Hematopoietic multipotent progenitor cell treated with erythropoietin and hydrocortisone succinate and interleukin-3 and kit ligand, for 8 days (in vitro differentiated cells): ENCODE measurements at regions not wholly inside any gene's neighbourhood (a gene's known extent, or its start where the extent isn't known, plus 50 kb on each side); places are given as distances from the start of the nearest gene placed in this dataset.
"Not testable (repeated sequence)": the region's sequence is repeated elsewhere in the genome, so short reads cannot be mapped to it uniquely, and the experiment has no call there.

Source experiments
- DNase-seq: peaks from one replicate; pipeline ENCODE4 v3.0.0-alpha.2; 2015

DNA sequence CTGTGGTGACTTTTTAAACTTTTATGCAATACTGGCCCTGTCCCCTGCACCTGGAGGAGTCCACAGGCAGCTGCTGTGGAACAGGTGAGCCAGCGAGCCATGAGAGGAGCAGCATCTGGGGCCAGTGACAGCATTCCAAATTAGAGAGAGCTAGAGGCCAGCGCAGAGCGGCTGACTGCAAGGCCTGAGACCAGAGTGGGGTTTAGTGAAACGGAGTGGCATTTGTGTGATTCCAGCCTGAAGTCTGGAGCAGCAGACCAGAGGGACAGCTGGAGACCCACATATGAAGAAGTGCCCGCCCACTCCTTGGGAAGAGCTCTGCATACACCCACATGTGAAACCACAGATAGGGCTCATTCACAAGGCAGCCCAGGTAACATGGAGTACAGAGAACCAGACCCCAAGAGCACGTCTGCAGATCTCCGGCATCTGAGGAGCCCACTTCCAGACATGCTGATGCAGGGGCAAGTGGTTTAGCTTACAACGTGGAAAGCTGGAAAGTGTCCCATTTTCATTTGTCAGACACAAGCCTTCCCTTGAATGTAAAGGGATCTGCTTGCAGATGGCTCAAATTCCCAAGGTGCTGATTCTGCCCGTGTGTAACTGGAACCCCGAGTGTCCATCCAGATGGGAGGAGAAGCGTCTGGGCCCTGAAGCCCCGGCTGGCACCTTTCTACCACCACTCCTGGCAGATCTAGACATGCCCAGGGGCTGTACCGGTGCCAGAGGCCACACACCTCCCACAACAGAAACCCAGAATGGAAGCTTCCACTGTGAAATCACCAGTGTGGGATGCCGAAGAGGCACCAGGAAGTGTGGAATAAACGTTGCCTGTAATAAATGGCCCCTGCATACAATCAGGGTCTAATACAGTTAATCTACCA is 256.0 kb upstream of the TCERG1L start:
- DNase-seq, result no peak

DNA sequence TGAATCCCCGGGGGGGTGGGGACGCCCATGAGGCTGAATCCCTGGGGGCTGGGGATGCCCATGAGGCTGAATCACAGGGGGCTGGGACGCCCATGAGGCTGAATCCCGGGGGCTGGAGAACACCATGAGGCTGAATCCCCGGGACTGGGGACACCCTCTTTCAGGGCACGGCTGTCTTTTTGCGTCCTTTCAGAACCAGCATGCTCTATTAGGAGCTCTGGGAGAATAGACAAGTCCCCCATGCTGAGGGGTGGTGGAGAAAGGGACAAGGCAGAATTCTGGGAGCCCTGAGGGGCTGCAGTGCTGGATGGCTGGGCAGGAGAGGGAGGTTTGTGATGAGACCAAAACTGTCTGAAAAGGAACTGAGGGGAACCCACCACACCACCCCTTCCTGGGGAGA is 257.3 kb upstream of the TCERG1L start:
- no peak for DNase-seq

DNA sequence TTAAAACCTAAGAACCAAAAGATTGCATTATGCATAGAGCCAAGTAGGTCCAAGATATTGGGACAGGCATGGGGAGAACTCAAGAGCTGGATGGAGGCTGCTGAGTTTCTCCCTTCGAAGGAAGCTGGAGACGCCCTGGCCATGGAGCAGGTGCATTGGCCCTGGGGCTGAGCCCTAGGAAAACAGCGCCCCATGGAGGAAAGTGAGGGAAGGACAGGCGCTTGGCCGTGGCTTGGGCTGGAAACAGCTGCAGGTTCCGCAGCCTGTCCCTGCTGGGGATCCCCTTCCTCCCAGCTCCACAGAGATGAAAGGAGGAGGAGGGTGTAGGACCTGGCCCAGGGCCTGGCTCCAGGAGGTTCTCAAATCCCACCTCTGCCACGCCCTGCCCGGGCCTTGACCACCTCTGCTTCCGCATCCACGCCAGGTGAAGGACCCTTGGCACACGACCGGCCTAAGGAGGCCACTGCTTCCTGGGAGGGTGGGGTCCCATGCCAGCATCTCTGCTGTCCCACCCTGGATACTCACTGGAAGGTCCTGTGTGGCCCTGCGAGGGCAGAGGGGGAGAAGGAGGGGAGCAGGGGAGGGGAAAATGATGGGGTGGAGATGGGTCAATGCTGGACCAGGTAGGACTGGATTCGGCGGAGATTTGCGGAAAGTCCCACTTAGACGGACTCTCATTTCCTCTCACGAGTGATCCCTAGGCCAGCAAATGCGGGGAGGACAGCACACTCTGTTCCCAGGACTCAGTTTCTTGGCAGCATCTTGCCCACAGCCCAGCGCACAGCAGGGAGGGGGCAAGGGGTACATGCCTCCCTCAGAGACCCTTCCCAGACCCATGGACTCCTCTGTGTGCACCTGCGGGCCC is 258.6 kb upstream of the TCERG1L start:
- no peak for DNase-seq

DNA sequence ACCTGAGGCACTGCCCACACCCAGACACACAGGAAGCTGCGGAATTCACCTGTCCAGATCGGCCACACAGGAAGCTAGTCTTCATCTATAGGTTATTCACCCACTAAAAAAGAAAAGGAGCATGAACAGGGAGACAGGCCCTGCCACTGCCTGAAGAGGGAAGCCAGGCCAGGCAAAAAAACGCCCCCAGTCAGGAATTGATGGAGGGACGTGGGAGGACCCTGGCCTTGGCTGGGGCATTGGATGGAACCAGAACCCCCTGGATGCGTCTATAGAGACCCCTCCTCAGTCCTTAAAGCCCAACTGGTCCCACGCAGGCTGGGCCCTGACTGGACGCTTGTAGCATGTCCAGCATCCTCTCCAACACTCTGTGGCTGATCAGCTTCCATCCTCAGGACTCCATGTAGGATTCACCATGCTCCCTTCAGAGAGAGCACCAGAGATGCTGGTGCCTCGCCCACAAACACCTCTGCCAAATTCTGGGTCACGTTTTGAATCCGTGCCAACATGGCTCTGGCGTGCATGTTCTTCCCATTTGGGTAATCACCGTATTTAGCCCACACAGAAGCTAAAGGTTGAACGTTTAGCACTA is 259.3 kb upstream of the TCERG1L start:
- DNase-seq, result no peak

DNA sequence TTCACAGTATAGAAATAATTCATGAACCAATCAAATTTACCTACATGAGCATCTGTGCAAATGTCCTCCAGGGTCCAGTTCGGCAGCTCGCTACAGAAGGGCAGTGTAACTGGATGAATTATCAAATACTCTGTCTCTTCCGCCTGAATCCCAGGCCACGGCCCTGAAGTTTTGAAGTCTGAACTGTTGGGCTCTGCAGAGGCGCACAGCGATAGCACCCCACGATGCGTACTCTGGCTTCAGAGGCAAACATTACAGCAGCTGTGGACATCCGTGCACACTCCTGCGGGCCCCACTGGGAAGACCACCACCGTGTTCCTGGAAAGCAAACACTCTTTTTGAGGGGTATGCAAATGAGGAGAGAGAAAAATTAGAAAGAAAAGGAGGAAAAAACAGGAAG is 259.8 kb upstream of the TCERG1L start:
- no peak for DNase-seq

DNA sequence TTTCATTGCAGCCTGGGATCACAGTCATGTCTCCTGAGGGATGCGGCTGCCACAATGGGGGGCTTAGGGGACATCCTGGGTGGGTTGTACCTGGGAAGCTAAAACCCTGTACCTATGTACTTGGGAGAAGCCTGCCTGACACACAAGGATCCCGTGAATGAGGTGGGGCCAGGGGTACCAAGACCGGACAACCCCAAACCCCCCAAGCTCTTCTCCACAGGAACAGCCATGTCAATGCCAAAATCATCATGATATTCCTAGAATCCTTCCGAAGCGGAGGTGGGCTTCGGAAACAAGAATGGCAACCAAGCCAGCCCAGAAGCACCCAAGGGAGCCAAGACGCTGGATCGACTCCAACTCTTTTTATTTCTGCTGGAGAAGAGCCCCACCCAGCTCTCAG is 260.3 kb upstream of the TCERG1L start:
- DNase-seq, result no peak

DNA sequence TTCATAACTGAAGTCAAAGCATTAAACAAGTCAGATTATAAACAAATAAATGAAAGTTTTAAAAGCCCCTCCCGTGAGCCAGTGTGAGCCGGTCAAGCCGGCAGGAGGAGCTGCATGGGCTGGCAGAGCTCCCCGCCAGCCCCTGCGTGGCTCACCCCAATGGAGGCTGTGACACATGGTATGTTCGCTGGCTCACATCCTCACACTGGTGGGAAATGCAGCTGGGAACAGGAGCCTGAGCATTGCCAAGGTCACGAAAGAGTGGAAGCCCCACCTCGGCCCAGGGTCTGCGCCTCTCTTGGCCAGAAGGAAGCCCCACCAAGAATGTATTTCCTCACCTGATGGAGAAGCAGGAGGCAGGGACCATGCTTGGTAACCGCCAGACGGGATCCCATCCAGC is 261.7 kb upstream of the TCERG1L start:
- no peak for DNase-seq

DNA sequence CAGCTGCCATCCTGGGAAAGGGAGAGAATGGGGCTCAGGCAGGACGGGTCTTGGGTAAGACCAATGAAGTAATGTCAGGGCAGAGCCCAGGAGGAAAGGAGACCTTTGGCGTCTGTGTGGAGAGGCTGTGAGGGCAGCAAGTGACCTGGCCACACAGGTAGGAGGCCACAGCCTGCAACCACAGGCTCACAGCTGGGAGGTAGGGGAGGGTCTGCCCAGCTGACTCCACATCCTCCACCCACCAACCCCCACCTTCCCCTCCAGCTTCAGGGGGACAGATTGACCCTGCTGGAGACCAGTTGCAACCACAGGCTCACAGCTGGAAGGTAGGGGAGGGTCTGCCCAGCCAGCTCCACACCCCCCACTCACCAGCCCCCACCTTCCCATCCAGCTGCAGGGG is 262.2 kb upstream of the TCERG1L start:
- no peak for DNase-seq

DNA sequence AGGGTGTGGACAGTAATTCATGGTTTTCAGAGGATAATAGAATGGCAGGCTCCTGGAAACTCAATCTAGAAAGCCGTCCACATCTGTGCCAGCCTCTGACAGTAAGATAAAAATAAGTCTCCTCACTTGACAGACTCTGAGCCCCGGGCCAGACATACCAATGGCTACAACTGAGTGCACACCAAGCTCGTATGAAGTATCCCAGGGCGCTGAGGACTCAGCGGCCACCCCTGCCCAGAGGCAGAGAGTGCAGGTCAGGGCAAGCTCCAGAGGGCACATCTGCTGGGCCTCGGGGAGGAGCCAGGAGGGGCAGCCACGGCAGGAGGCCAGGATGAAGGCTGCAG is 262.8 kb upstream of the TCERG1L start:
- no peak for DNase-seq

DNA sequence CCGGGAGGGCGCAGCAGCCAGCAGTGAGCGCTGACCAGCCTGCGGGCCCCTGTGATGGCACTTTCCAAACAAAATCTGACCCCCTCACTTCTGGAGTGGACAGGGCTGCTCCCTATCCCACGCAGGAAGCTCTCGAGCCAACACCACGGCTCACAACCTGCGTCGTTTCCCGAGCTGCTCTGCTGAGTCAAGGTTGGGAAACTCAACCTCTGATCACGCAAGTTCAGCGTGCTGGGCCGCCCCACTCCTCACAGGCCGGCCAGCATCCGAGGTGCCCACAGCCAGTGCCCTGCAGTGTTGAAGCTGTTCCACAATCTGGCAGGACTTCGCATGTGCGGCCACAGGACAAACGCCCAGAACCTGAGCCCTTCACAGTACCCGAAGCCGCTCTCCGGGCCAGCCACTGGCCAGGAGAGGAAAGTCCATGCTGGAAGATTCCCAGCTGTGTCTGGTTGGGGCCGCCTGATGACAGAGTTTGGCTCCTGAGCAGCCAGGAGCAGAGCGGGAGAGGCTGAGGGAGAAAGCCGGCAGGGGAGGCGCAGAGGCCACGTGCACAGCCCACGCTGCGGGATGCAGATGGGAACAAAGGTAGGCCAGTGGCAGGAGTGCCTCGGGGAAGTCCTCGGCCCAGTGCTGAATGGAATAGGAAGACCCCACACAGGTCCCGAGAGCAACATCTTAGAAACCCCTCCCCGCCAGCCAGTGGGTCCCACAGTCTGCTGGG is 263.3 kb upstream of the TCERG1L start:
- DNase-seq, result no peak

DNA sequence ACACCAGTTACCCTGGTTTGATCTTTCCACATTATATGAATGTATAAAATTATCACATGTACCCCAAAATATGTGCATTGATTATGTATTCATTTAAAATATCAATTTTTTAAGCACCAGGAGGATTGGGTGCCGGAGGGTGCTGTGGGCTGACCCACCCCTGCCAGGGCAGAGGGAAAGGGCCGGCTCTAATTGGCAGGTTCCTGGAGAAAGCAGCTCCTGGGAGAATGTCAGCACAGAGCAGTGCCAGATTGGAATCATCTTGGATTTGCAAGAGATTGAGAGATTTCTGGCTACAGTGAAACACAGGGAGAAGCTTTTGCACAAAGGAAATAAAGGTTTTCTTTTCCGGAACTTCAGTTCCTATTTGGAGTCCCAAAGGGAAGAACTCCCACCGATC is 264.4 kb upstream of the TCERG1L start:
- no peak for DNase-seq

DNA sequence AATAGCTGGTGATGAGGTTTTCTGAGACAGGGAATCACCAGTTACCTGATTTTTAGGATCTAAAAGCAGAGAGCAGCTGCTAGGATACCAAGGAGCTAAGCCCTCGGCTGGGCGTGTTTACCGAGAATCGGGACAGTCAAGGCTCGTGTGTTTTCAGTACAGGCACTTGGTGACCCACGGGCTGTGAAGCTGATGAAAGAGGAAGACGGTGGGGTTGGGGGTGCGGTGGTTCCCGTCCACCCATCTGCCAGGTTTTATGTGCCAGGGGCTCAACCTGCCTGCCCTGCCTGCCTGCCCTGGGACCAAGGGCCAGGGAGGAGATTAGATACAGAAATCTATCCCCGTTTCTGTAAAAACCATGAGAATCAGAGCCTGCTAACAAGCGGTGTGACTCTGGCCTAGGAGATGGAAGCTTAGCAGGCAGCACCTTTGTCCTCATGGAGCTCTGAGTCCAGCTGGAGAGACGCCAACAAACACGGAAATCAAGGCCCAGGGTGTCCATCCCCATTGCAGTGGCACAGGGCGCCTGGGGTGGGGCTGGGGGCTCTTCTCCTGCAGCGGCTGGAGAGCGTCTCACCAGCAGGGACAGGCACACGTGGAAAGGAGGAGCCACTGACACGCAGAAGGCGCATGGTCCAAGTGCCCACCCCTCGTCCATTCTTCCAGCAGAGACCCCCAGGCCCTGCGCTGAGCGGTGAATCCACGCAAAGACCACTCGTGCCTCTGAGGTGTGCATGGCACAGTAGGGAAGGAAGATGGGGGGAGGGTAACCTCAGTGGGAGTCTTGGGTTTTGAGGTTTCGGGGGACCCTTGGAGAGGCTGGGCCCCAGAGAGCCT is 265.0 kb upstream of the TCERG1L start:
- no peak for DNase-seq

DNA sequence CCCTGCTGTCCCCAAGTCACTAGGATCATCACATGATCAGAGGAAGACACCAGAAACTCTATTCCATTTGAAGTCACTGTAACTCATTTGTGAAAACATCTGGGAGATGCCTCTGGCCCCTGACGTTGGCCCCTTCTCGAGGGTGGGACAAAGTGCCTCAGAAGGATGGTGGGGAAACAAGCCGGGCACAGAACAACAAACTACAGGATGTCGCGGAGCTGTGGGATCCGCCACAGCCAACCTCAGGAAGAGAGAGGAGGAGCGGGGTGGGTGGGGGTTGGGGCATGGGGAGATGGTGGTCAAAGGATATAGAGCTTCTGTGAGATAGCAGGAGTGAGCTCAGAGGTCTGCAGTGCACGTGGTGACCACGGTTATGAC is 265.6 kb upstream of the TCERG1L start:
- DNase-seq, result no peak

DNA sequence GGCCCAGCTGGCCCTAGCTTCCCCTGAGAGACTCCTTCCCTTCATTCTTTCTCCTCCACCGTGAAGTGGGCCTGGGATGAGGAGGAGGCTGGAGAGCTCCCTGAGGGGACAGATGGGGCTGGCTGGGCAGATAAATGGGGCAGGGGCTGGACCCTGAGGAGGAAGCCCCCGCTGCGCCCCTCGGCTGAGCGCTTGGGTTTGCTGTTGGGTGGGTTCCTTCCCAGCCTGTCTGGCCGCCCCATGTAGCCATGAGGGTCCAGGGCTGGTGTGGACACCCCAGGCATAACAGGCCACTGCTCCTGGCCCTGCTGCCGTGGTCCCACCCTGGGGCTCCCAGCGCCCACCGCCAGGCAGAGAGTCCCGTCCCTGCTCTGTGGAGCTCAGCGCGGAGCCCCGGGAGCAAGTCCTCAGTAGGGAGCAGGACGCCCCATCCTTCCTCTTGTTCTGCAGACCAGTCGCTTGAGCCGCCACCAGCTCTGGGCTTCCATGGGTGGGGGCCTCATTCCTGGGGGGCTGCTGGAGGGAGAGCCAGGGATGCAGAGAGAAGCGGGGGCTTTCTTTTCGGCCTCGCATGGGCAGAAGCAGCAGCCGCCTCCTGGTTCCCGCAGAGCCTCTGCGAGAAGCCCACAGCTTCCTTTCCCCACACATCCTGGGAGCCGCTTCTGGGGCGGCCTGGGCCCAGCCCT is 266.4 kb upstream of the TCERG1L start:
- no peak for DNase-seq

DNA sequence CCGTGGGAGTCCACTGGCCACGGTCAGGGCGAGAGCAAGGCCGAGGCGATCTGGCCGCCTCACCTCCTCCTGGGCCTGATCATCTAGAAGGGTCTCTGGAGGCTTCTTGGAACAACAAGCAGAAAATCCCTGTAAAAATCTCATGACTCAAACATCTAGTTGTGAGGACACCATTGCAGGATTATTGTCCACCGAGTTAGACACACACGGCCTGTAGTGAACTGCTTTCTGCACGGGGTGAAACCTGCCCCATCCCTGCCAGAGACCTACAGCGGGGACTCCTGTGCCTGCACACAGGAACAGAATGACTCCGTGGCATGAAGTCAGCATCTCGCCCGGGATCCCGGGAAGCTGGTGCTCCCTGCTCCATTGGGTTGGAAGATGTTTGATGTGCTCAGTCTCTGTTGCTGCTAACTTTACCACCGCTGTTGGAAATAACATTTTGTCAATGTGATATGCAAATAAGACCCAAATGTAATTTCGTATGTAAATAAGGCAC is 267.0 kb upstream of the TCERG1L start:
- DNase-seq, result no peak

DNA sequence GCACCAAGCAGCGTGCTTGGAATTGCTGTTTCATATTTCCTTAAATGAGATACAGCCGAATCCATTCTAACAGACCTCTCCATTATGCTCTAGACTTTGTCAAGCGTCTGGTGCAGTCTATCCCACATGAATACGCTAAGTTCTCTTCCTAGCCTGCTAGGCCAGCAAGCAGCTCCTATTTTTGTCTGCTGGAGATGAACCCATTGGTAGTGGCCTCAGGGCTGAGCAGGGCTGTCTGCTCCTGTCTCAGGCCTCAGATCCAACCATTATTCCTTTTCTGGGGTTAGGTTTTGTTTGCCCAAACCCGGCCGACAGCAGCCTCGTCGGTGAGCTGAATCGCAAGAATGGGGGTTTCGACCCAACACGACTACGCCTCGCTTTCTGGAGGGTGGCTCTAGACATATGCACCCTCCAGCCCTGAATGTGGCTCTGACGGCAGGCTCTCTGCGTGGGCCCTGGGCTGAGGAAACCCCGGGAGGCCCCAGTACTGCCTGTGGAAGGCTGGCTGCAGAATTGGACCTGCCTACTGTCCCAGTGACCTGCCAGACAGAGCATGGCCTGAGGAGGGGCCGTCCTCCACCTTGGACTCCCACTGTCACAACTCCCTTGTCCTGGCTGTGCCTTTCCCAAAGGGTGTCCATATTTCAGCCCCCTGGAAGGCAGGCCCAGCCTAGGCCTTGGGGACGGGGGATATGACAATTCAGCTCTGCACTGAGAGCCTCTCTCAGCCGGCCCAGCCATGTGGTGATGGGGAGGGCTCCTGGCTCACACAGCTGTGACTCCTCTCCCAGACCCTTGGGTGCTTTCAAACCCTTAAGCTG is 267.9 kb upstream of the TCERG1L start:
- DNase-seq, result no peak

DNA sequence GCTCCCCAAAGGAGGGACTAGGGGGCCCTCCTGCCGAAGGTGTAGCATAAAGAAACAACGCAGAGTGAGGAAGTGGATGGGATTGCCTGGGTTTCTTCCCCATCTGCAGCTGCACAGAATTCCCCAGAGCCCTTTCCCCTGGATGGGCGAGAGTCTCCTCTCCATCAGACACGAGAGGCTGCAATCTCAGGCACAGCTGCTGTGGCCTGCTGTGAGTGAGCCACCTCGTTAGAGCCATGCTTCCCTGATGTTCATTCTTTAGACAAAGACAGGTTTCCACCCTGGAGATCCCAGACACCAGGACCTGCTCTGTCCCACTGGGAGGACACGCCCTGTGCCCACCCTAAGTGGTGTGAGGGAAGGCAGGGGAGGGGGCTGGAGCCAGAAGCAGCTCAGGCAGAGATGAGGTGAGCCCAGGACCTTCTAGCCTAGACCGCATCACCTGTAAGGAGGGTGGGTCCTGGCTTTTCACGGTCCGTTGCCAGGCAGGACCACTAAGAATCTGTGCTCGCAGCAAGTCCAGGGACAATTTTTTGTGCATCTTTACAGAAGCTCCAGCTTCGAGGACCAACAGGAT is 268.6 kb upstream of the TCERG1L start:
- DNase-seq, result no peak

DNA sequence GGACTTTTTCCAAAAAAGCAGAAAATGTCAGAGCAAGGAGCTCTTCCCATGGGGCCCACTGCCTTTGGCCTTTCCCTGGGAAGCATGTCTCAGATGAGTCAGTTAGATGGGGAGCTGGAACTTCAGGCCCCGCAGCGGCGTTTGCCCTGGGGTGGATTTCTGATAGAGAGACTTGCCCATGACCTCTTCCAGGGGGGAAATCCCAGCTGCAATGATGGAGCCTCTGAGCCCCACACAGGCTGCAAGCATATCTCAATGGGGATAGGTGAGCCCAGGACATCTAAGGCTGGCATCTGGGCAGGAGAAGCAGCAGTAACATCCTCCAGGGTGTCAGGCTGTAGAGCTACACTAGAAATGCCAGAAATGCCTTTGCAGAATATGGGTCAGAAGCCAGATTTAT is 269.2 kb upstream of the TCERG1L start:
- DNase-seq, result no peak

DNA sequence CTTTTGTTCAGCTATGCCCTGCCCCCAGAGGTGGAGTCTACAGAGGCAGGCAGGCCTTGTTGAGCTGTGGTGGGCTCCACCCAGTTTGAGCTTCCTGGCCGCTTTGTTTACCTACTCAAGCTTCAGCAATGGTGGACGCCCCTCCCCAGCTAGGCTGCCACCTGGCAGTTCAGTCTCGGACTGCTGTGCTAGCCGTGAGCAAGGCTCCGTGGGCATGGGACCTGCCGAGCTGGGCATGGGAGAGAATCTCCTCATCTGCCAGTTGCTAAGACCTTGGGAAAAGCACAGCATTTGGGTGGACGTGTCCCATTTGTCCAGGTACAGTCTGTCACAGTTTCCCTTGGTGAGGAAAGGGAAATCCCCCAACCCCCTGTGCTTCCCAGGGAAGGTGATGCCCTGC is 270.0 kb upstream of the TCERG1L start:
- DNase-seq, result not testable (repeated sequence)

DNA sequence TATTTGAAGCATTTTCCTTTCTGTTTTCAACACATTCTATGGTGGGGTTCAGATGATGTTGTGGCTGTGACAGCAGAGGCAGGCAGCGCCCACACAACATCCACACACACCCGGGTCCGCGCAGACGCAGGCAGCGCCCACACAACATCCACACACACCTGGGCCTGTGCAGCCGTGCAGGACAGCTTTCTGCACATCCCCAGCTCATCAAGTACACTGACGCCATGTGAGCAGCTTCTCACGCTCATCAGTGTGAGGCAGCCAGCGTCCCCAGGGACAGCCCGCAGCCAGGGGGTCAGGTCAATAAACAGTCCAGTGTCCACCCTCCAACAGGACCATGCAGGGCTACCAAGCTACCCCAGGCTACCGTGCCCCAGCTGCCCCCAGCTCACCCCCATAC is 272.8 kb upstream of the TCERG1L start:
- DNase-seq, result no peak
